ENCODE measurements at regions not wholly inside any gene's neighbourhood (a gene's known extent, or its start where the extent isn't known, plus 50 kb on each side); places are given as distances from the start of the nearest gene placed in this dataset.

DNA sequence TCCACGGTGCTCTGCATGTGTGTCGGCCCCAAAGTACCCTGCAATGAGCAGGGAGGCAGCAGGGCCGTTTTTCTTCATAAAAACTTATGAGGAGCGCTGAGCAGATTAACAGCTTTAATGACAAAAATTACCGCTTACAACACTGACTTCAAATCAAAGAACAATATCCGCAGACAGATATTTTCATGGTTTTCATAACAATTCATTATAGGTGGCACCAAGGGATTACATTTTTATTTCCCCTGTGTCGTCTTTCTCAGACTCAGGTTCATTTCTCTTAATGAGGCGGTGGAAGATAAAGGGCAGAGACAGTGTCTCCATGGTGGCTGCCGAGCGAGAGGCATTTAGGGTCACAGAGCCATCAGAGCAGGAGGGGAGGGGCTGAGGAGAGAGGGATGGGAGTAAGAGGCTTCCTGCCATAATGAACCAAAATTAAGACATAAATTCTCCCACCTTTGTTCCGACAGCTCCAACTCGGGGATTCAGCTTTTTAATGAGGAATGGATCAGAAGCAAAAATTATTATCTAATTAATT is 240.7 kb upstream of the CLINT1 start:
- TF ChIP-seq, protein P1, sequence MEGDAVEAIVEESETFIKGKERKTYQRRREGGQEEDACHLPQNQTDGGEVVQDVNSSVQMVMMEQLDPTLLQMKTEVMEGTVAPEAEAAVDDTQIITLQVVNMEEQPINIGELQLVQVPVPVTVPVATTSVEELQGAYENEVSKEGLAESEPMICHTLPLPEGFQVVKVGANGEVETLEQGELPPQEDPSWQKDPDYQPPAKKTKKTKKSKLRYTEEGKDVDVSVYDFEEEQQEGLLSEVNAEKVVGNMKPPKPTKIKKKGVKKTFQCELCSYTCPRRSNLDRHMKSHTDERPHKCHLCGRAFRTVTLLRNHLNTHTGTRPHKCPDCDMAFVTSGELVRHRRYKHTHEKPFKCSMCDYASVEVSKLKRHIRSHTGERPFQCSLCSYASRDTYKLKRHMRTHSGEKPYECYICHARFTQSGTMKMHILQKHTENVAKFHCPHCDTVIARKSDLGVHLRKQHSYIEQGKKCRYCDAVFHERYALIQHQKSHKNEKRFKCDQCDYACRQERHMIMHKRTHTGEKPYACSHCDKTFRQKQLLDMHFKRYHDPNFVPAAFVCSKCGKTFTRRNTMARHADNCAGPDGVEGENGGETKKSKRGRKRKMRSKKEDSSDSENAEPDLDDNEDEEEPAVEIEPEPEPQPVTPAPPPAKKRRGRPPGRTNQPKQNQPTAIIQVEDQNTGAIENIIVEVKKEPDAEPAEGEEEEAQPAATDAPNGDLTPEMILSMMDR (conservative IDR thresholded peaks at IDR 0.05 in 1 of 2, IDR thresholded peaks at IDR 0.05 in 1 of 2; ENCODE audit: extremely low read depth in 1 of 2, insufficient read depth in 1 of 2, low read depth in 1 of 2, low read length in 2 of 2), result no peak
- TF ChIP-seq EZH2 (IDR thresholded peaks at IDR 0.05; ENCODE audit: borderline replicate concordance, low read length), result no peak
